ENCODE measurements at regions not wholly inside any gene's neighbourhood (a gene's known extent, or its start where the extent isn't known, plus 50 kb on each side); places are given as distances from the start of the nearest gene placed in this dataset.
A peak's percentile ranks its signal among the peaks of the same experiment; 100 is the strongest.

GRCh38 chr7:130912862-130913638 is 179.0 kb upstream of the KLF14 start:
- DNase-seq (ENCODE audit: low read depth) = peak; percentile 97

- no peak for DNase-seq (ENCODE audit: low read depth)
Observed at GRCh38 chr7:130913639-130914553, 179.9 kb upstream of the KLF14 start.

GRCh38 chr7:130914554-130915294 is 180.7 kb upstream of the KLF14 start:
- no peak for DNase-seq (ENCODE audit: low read depth)

- no peak for DNase-seq (ENCODE audit: low read depth)
Observed at GRCh38 chr7:130917669-130918128, 183.7 kb upstream of the KLF14 start.

GRCh38 chr7:130918129-130919052 is 184.4 kb upstream of the KLF14 start:
- DNase-seq (ENCODE audit: low read depth) = no peak

GRCh38 chr7:130919316-130920103 is 185.5 kb upstream of the KLF14 start:
- no peak for DNase-seq (ENCODE audit: low read depth)

- DNase-seq (ENCODE audit: low read depth) = no peak
Observed at GRCh38 chr7:130920122-130920521, 186.1 kb upstream of the KLF14 start.

- DNase-seq (ENCODE audit: low read depth) = peak; percentile 69
Observed at GRCh38 chr7:130921391-130922180, 187.6 kb upstream of the KLF14 start.

- DNase-seq (ENCODE audit: low read depth) = no peak
Observed at GRCh38 chr7:130922206-130923112, 188.5 kb upstream of the KLF14 start.

GRCh38 chr7:130923365-130923764 is 189.4 kb upstream of the KLF14 start:
- DNase-seq (ENCODE audit: low read depth) = no peak

GRCh38 chr7:130923930-130924329 is 189.9 kb upstream of the KLF14 start:
- no peak for DNase-seq (ENCODE audit: low read depth)

- DNase-seq (ENCODE audit: low read depth) = no peak
Observed at GRCh38 chr7:130925136-130925794, 191.3 kb upstream of the KLF14 start.

GRCh38 chr7:130926001-130926691 is 192.1 kb upstream of the KLF14 start:
- no peak for DNase-seq (ENCODE audit: low read depth)

- DNase-seq (ENCODE audit: low read depth) = no peak
Observed at GRCh38 chr7:130927062-130927461, 193.1 kb upstream of the KLF14 start.

GRCh38 chr7:130927564-130927963 is 193.6 kb upstream of the KLF14 start:
- DNase-seq (ENCODE audit: low read depth) = no peak

- DNase-seq (ENCODE audit: low read depth) = no peak
Observed at GRCh38 chr7:130929896-130930659, 196.1 kb upstream of the KLF14 start.

- DNase-seq (ENCODE audit: low read depth) = no peak
Observed at GRCh38 chr7:130930681-130931080, 196.7 kb upstream of the KLF14 start.
